CD4-positive, alpha-beta T cell treated with Interleukin-21 for 1 hour (primary cell): ENCODE measurements at regions not wholly inside any gene's neighbourhood (a gene's known extent, or its start where the extent isn't known, plus 50 kb on each side); places are given as distances from the start of the nearest gene placed in this dataset.
"Not testable (repeated sequence)": the region's sequence is repeated elsewhere in the genome, so short reads cannot be mapped to it uniquely, and the experiment has no call there.

Experiments used
- DNase-seq: peaks from one replicate; pipeline ENCODE4 v3.0.0-alpha.2; 2020

- no peak for DNase-seq
Observed at GRCh38 chr9:105984714-105985113, 290.4 kb downstream of the TMEM38B start.

GRCh38 chr9:105993116-105993854, 298.9 kb downstream of the TMEM38B start:
- DNase-seq, result no peak

- DNase-seq, result no peak
Observed at GRCh38 chr9:105993921-105994715, 299.8 kb downstream of the TMEM38B start.

GRCh38 chr9:105994970-105995369, 300.6 kb downstream of the TMEM38B start:
- DNase-seq, result no peak

GRCh38 chr9:106017198-106017740, 322.9 kb downstream of the TMEM38B start:
- no peak for DNase-seq

GRCh38 chr9:106019039-106019680, 324.8 kb downstream of the TMEM38B start:
- DNase-seq, result no peak

- DNase-seq, result no peak
Observed at GRCh38 chr9:106019702-106020101, 325.4 kb downstream of the TMEM38B start.

GRCh38 chr9:106020186-106020585, 325.8 kb downstream of the TMEM38B start:
- no peak for DNase-seq

- DNase-seq, result no peak
Observed at GRCh38 chr9:106023455-106023854, 329.1 kb downstream of the TMEM38B start.

- DNase-seq, result no peak
Observed at GRCh38 chr9:106025453-106025852, 331.1 kb downstream of the TMEM38B start.

GRCh38 chr9:106030146-106030545, 335.8 kb downstream of the TMEM38B start:
- DNase-seq, result not testable (repeated sequence)

GRCh38 chr9:106032978-106033377, 338.6 kb downstream of the TMEM38B start:
- DNase-seq, result no peak

- DNase-seq, result no peak
Observed at GRCh38 chr9:106035806-106036205, 341.5 kb downstream of the TMEM38B start.

GRCh38 chr9:106038266-106039001, 344.1 kb downstream of the TMEM38B start:
- no peak for DNase-seq

GRCh38 chr9:106039151-106039935, 345.0 kb downstream of the TMEM38B start:
- DNase-seq, result no peak

GRCh38 chr9:106041920-106042319, 347.6 kb downstream of the TMEM38B start:
- not testable (repeated sequence) for DNase-seq

- DNase-seq, result no peak
Observed at GRCh38 chr9:106051545-106051944, 357.2 kb downstream of the TMEM38B start.

- no peak for DNase-seq
Observed at GRCh38 chr9:106052166-106052565, 357.8 kb downstream of the TMEM38B start.

- no peak for DNase-seq
Observed at GRCh38 chr9:106052735-106053134, 358.4 kb downstream of the TMEM38B start.

GRCh38 chr9:106056328-106056727, 362.0 kb downstream of the TMEM38B start:
- no peak for DNase-seq

GRCh38 chr9:106058460-106058859, 364.1 kb downstream of the TMEM38B start:
- DNase-seq, result no peak

GRCh38 chr9:106059886-106060285, 365.5 kb downstream of the TMEM38B start:
- DNase-seq, result no peak
